ENCODE measurements at regions not wholly inside any gene's neighbourhood (a gene's known extent, or its start where the extent isn't known, plus 50 kb on each side); places are given as distances from the start of the nearest gene placed in this dataset.

- TF ChIP-seq POLR2AphosphoS5 (IDR thresholded peaks at IDR 0.05) (no peak), CTCF (IDR thresholded peaks at IDR 0.05; ENCODE audit: poor library complexity, severe bottlenecking) (no peak), REST (IDR thresholded peaks at IDR 0.05; ENCODE audit: borderline replicate concordance) (no peak), SMC3 (conservative IDR thresholded peaks at IDR 0.05; ENCODE audit: poor library complexity) (no peak), TAF1 (IDR thresholded peaks at IDR 0.05; ENCODE audit: low read depth) (no peak), EZH2 (IDR thresholded peaks at IDR 0.05; ENCODE audit: borderline replicate concordance, insufficient read depth, low read length, poor library complexity, severe bottlenecking) (no peak), EP300 (conservative IDR thresholded peaks at IDR 0.05; ENCODE audit: poor library complexity, severe bottlenecking) (no peak)
Measured at GRCh38 chr2:64404002-64404731, 49.8 kb upstream of the LGALSL start.
